ENCODE measurements at regions not wholly inside any gene's neighbourhood (a gene's known extent, or its start where the extent isn't known, plus 50 kb on each side); places are given as distances from the start of the nearest gene placed in this dataset.
"Not testable (repeated sequence)": the region's sequence is repeated elsewhere in the genome, so short reads cannot be mapped to it uniquely, and the experiment has no call there.

DNA sequence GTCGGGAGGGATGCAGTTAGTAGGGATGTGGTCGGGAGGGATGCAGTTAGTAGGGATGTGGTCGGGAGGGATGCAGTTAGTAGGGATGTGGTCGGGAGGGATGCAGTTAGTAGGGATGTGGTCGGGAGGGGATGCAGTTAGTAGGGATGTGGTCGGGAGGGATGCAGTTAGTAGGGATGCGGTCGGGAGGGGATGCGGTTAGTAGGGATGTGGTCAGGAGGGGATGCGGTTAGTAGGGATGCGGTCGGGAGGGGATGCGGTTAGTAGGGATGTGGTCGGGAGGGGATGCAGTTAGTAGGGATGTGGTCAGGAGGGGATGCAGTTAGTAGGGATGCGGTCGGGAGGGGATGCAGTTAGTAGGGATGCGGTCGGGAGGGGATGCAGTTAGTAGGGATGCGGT is 96.2 kb downstream of the BDH1 start:
- not testable (repeated sequence) for DNase-seq (ENCODE audit: low read depth, low spot score)

DNA sequence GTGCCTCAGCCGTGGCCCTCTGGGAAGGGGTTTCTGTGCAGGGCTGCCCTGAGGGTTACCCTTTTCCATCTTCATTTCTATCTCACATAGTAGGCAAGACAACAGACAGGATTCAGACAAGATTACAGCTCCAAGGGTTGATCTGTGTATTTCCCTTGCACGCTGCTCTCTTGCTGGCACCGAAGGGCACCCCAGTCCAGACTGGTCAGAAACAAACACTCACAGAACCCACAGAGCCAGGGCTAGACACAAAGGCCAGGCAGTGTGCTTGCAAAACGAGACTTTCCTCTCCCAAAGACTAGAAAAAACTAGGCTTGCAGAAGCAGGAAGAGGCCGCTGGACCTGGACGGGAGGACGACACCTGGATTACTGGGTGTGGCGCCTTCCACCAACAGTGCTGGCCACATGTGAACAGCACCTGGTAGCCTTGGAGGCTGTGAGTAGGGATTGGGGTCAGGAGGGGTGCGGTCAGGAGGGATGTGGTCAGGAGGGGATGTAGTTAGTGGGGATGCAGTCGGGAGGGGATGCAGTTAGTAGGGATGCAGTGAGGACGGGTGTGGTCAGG is 96.8 kb downstream of the BDH1 start:
- DNase-seq (ENCODE audit: low read depth, low spot score), result no peak

DNA sequence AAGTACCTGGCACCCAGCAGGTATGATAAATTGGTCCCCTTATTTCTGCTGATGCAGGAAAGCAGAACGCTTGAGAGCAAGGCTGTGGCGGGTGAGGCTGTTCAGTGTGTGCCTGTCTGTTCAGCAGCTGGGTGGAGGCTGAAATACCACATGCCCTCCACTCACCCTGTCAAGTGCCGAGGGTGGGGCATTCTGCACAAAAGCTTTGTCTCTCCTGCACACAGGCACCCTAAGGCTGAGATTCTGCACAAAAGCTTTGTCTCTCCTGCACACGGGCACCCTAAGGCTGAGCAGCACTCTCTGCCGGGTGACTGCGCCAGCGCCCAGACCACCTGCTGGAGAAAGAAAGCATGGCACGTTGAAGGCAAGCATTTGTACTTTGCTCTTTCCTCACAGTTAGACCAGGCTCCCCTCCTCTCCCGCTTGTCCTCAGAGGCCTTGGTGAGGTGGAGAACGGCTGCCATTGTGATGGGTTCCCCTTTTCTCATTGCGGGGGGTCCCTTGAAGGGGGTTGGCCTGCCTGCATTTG is 97.5 kb downstream of the BDH1 start:
- no peak for DNase-seq (ENCODE audit: low read depth, low spot score)

DNA sequence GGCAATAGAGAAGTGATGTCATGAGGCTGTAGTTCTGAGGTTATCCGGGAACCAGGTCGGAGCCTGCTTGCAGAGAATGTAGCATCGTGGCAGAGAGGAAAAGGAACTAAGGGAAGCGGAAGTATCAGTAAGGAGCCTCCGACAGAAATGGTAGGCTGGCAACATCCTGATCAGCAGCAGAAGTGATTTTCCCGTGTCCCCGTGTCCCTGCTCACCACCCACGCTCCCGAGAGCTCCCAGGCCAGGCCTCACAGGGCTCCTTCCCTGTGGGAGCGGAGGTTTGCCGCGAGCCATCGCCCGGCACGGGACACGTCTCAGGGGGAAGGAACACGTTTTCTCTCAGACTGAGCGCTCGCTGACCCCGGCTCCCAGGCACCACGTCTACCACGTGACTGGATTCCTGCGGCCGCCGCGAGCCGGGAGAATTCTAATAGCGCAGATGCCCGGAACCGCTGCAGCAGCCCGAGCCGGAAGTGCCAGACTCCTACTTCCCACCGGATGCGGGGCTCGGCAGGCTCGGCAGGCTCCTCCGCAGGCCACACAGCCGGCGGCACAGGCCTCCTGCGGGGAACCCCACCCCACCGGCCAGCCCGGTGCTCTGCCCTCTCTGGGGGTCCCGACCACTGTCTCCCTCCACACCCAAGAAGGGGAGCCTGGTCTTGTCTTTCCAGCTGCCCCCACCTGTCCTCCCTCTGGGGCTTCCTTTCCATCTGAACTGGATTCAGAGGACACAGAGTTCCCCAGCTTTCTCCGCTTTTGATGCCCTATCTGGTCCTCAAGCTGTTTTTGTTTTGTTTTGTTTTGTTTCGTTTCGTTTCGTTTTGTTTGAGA is 99.3 kb downstream of the BDH1 start:
- peak; percentile 20 for DNase-seq (ENCODE audit: low read depth, low spot score)

DNA sequence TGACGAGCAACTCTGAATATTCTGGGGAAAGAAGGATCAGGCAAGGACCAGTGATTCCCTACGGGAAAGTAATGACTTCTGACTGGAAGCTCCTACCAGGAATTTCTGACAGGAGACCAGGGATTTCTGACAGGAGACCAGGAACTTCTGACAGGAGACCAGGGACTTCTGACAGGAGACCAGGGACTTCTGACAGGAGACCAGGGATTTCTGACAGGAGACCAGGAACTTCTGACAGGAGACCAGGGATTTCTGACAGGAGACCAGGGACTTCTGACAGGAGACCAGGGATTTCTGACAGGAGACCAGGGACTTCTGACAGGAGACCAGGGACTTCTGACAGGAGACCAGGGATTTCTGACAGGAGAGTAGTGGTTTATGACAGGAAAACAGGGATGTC is 100.9 kb downstream of the BDH1 start:
- not testable (repeated sequence) for DNase-seq (ENCODE audit: low read depth, low spot score)

DNA sequence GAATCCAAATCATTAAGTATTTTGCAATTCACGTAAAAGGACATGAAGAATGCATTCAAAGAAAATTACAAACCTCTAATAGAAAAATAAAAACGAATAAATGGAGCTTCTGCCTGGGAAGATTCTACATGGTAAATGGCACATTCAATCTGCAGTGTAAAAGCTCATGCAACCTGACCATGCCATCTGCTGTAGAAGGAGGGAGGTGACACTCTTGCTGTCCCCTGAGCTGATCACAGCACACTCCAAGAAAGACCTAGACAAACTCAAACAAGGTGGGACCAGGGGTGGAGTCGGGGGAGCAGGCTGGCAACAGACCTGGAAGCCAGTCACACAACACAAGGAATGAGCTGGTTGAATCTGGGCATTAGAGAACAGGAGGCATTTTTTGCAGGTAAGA is 101.8 kb downstream of the BDH1 start:
- DNase-seq (ENCODE audit: low read depth, low spot score), result no peak

DNA sequence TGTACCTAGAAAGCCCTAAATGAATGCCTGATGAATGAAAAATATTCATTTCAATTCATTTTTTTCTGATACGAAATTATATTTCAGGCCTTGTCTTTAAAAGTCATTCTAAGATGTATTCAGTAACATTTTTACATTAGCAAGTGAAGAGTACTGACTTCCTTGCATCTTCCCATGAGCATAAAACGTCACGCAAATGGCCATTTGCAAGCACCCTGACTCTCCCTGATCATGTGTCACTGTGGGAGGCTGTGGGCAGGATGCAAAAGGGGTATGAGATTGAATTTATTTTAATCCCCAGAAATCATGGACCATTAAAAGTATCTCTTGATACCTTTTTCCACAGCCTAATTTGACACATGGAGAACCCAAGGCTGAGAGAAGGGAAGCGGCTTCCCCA is 105.0 kb downstream of the BDH1 start:
- DNase-seq (ENCODE audit: low read depth, low spot score), result no peak

DNA sequence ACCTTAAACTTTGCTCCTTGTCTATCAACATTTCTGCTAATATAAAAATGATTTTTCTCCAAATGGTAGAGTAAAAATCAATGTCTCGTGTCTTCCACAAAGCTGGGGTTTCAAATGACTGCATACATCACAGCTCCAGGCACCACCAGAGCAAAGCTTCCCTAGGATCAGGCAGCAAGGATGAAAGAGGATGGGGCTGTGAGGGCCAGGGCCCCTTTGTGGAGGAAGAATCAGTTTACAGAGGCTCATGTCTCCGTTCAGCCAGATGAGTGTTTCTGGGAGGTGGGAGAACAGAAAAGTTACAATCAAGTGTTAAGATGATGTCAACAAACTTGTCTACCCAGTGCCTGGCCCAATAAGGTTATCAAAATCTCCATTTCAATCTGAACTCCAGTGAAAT is 105.5 kb downstream of the BDH1 start:
- no peak for DNase-seq (ENCODE audit: low read depth, low spot score)

DNA sequence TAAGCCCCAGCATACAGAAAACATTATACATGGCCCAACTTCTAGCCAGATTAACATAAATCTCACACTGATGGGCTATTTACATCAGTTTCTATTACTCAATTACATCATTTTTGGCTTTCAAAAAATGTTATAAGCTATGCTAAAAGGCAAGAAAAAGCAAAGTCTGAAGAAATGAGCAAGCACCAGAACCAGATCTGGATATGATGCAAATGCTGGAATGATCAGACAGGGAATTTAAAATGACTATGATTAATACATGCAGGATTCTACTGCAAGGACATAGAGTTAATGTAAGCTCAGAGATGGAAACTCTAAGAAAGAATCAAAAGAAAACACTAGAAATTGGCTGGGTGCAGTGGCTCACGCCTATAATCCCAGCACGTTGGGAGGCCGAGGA is 106.6 kb downstream of the BDH1 start:
- DNase-seq (ENCODE audit: low read depth, low spot score), result not testable (repeated sequence)

DNA sequence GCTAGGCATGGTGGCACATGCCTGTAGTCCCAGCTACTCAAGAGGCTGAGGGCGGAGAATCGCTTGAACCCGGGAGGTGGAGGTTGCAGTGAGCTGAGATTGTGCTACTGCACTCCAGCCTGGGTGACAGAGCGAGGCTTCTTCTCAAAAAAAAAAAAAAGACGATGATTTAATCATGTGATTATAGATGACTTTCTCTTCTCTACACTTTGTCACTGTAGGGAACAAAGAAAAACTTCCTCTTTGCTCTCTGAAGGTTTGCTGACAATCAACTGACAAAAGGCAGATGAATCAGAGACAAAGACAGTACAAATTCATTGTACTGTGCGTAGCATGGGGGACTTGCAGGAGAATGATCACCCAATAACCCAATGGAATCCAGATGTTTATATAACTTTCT is 108.0 kb downstream of the BDH1 start:
- not testable (repeated sequence) for DNase-seq (ENCODE audit: low read depth, low spot score)

DNA sequence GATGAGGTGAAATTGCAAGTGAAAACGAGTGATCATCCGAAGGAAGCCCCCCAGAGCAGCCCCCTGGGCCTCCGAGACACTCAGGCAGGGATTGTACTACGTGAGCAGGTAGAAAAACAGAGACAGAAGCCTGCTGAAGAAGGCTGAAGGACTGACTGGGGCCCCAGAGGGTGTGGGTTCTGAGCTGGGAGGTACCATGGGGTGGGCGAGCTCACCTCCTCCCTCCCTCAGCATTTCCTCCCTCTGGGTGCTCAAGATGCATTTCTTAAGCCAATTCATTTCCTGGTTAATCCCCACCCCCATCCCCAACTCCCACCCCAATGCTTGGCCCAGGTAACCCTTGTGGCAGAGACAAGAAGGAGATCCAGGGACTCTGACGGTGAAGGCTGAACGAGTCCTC is 108.7 kb downstream of the BDH1 start:
- no peak for DNase-seq (ENCODE audit: low read depth, low spot score)

DNA sequence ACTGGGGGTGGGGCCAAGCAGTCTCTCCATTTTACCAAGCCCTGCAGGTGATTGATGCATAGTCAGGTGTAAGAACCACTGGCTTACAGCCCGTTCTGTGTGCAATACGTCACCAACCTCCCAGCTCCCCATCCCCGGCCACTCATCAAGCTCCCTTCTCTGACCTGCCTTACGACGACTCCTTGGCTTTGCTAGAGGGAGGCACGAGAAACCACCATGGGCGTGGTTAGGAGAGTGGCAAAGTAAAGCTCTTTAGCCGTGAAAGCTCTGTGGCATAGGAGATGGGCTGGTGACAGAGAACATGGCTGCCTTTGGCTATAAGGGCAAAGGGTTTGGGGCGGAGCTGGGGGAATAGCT is 109.1 kb downstream of the BDH1 start:
- DNase-seq (ENCODE audit: low read depth, low spot score), result no peak

DNA sequence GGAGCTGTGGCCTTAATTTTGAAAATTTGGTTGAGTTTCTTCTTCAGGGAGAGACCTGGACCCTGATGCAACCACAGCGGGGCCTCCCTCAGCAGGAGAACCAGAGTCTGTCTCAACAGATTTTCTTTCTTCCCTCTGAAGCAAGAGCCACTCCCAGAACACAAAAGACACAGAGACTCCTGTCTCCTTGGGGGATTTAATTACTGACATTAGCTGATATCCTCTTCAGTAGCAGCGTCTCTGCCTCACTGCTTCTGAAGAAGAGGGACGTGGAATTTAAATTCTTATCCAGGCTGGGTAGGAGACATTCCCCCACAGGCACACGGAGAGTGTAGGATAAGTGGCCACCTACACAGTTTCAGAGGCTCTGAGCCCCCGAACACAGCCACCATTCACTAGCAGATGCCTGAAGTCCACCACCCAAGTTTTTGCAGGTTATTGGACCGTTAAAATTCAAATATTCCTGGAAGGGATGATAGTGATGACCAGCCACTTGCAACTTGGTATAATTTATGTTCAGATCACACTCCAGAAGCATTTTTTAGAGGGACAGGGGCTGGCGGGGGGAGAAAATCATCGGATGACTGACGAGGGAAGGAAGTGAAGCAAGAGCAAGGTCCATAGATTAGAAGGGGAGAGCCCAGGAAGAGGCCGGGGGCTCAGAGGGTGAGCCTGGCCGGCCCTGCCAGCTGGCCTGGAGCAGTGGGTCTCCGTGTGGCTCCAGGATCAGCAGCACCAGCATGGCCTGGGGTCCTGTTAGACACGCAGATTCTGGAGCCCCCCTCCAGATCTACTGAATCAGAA is 109.7 kb downstream of the BDH1 start:
- DNase-seq (ENCODE audit: low read depth, low spot score), result no peak

DNA sequence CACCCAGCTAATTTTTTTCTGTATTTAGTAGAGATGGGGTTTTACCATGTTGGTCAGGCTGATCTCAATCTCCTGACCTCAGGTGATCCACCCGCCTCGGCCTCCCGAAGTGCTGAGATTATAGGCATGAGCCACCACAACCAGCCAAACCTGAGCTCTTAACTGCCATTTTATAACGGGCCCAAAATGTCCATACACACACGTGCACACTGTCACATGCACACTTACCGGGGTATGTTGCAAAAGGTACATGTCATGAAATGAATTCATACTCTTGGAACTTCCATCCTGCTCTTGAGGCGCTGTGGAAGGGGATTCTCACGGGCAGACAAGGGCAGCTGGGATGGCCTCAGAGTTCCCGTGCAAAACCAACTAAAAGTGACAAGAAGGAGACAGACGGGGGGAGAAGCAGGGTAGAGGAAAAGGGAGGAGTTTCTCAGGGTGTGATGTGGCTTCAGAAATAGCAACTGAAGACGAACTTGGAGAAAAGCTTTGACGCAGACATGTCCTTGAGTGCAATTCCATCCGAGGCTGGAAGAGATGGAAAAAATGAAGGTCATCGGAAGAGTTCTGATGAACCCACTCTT is 110.9 kb downstream of the BDH1 start:
- DNase-seq (ENCODE audit: low read depth, low spot score), result no peak

DNA sequence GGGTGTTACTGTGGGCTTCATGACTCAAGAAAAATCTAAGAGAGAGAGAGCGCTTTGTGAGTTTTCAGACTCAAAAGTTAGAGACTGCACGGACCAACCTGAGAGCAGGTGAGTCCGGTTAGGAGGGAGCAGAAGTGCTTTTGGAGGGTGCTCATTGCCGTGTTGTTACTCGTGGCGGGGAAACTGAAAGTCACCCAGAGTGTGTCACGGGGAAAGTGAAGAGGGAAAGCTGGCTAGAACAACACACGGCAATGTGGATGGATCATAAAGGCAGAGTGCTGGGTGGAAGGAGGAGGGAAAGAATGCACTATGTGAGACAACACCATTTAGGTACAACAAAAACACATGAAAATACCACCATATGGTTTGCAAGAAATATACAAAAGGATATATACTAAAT is 112.3 kb downstream of the BDH1 start:
- no peak for DNase-seq (ENCODE audit: low read depth, low spot score)

DNA sequence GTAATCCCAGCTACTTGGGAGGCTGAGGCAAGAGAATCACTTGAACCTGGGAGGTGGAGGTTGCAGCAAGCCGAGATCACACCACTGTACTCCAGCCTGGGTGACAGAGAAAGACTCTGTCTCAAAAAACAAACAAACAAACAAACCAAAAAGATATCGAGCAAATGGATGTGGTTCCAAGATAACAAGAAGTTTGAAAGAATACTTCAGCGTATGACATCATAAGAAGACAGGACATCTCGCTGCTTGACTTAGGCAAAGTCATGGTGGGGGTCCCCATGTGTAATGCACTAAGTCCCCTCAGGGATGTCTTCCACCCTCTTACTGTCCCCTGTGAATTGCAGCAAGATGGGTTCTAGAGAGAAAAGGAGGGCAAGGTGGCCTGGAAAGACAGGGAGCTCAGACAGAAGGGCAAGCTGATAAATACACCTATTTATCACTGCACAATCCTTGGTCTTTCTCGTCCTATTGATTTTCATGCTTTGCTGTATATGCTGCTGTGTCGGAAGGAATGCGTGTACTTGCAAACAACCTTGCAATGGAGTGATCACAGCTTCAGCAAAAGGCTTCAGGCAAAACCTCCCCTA is 115.0 kb downstream of the BDH1 start:
- no peak for DNase-seq (ENCODE audit: low read depth, low spot score)

DNA sequence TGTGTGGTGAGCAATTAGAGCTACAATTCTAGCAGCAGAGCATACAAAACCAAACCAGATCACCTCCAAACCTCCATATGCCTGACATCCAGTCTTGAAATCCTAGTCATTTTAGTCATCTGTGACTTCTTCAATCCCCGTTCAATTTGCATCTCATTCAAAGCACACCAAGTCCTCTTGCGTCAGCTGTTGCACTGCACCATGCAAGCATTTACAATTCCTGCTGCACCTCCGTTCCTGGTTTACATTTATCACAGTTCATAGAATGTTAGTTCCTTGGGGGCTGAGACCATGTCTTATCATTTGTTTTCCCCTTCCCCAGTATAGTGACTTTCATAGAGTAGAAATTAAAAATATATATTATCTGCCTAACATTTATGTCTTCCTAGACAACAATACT is 116.9 kb downstream of the BDH1 start:
- no peak for DNase-seq (ENCODE audit: low read depth, low spot score)

DNA sequence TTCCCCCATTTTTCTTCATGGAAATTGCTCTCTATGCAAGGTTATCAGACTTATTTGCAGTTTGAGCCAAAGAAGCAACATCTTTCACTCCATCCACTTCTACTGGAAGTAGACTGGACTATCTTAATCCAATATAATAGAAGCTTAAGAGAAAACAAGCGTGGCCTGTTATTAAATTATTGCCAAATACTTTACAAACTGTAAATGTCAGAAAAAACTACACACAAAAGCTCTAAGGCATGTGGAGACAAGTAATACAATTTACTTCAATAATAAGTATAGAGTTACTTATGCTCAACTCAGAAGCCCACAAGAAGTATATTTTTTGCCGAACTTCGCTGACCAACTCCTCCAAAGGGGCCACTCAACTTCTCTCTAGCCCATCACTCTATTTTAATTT is 120.3 kb downstream of the BDH1 start:
- no peak for DNase-seq (ENCODE audit: low read depth, low spot score)

DNA sequence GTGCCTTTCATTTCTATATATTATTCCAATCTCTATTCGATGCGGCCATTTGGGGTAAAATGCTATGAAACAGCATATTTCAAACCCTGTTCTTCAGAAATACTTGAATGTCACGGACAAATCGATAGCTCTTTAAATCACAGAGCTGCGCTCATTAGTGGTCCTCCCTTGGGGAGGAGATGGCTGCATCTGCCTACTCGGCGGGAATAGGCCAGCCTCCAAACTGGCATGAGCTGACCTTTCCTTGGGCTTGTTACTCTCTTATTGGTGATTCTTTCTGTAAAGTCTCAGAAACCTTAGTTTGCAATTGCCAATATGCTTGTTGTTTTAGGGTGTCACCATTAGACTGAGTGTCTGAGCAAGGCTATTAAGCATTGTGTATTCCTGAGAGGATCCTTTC is 120.9 kb downstream of the BDH1 start:
- DNase-seq (ENCODE audit: low read depth, low spot score), result no peak

DNA sequence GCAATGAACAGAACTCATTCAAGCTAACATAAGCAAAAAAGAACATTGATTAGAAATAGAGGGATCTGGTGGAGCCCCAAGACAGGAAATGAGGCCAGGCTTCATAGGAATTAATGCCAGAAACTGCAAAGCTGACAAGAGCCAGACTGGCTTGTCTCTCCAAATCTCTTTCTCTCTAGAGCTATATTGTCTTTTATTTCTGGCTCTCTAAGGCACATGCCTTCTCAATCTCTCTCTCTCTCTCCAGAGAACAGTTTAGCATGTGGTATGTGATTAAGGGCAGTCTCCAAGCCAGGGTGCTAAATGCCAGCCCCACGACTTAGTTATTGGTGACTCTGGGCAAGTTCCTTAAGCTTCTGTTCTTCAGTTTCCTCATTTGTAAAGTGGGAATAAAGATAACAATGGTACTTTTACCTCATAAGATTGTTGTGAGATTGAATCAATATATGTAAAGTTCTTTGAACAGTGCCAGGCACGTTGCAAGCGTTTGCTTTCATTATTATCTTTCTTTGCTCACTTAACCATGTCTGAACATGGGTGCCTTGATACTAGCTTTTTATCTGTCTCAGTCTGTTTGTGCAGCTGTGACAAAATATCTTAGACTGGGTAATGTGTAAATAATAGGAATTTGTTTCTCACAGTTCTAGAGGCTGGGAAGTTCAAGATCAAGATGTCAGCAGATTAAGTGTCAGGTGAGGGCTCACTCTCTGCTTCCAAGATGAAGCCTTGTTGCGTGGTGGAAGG is 123.2 kb downstream of the BDH1 start:
- no peak for DNase-seq (ENCODE audit: low read depth, low spot score)

DNA sequence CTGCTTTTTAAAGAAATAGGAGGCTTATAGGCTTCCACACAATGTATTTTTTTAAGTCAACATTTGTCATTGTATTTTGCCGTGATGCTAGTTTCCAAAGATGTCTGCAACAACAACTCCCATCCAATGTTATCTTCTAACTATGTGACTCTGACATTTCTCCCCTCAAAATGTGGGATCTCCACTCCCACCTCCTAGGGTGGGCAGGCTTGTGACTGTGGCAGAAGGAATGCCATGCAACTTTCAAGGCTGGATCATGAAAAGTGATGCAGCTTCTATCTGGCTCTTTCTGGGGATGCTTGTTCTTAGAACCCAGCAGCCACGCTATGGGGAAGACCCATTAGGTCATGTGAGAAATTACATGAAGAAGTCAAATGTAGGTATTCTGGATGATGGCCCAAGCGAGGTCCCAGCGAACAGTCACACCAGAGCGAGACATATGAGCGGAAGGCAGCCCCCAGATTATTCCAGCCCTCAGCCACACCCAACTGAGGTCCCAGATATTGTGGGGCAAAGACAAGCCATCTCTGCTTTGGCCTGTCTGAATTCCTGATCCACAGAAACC is 124.3 kb downstream of the BDH1 start:
- DNase-seq (ENCODE audit: low read depth, low spot score), result no peak

All from pulmonary artery endothelial cell (primary cell).